ENCODE measurements at regions not wholly inside any gene's neighbourhood (a gene's known extent, or its start where the extent isn't known, plus 50 kb on each side); places are given as distances from the start of the nearest gene placed in this dataset.

GRCh38 chr11:28545536-28545935, 437.3 kb downstream of the METTL15 start:
- no peak for DNase-seq (ENCODE audit: low read depth)

DNA sequence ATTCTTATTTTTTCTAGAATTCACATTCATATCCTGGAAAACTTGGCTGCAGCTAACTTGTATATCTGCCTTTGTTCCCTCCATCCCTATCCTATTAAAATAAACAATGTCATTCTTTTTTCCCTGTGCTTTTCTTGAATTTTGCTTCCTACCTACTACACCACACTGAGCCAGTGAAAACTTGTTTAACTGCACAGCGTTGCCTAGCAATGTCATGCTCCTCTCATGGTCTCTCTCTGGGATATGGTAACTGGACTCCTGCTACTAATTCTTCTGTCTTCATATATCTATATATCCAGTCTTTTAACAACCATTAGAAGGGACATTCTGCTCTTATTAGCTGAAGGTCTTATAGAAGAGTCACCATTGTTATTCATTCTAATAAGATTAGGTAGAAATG, 434.4 kb downstream of the METTL15 start:
- no peak for DNase-seq (ENCODE audit: low read depth)

- no peak for DNase-seq (ENCODE audit: low read depth)
Measured at GRCh38 chr11:28539239-28540030, 431.2 kb downstream of the METTL15 start.

DNA sequence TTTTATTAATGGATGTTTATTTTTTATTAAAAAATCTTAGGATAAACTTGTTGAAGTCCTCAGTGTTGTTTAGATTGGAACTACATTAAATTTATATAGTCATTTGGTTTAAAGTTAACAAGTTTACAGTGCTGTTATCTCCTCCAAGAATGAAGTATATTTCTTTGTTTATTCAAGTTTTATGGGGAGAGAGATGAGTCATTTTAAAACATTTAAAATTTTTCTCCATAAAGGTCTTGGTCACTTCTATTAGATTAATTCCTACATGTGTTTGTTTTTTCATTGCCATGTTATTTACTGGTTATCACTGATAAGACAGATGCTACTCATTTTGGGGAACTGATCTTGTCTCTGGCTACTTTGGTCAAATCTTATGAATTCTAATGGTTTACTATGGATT, 429.6 kb downstream of the METTL15 start:
- DNase-seq (ENCODE audit: low read depth): no peak

DNA sequence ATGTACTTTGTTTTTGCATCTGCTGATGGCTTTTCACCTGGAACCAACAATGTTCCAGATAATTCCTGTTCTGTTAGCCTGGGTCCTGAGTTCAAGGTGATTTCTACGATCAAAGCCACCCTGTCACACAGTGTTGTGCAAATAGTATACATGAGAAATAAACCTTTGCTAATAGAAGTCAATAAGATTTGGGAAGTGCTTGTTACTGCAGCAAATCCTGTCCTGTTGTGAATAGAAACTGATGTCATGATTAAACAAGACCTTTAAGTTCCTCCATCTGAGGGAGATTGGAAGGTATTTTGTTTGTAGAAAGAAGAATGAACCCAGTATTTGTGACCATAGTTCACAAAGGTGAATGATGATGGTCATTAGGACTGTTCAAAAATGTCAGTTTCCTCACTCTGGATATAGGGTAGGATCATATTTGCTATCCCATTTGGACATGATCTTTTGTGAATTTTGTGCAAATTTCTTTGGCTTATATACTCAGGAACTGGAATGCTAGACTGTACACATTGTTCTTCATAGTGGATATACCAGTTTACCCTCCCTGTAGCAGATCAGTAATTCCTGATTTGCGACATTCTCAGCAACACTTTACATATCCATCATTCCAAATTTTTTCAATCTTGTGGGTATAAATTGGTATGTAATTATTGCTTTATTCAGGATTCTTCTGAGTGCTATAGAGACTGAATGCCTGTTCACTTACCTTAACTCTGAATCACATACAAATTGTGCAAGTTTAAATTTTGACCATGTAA, 428.5 kb downstream of the METTL15 start:
- no peak for DNase-seq (ENCODE audit: low read depth)

DNA sequence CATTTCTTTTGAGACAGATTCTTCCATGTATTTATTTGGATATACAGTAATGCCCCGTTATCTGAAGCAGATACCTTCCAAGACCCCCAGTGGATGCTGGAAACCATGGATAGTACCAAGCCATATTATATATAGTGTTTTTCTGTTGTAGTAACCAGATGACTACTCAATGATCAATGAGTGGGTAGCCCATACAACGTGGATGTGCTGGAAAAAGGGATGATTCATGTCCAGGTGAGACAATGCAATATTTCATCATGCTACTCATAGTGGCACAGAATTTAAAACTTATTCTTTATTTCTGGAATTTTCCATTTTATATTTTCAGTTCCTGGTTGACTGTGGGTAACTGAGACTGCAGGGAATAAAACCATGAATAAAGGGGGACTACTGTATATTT, 427.5 kb downstream of the METTL15 start:
- no peak for DNase-seq (ENCODE audit: low read depth)

DNA sequence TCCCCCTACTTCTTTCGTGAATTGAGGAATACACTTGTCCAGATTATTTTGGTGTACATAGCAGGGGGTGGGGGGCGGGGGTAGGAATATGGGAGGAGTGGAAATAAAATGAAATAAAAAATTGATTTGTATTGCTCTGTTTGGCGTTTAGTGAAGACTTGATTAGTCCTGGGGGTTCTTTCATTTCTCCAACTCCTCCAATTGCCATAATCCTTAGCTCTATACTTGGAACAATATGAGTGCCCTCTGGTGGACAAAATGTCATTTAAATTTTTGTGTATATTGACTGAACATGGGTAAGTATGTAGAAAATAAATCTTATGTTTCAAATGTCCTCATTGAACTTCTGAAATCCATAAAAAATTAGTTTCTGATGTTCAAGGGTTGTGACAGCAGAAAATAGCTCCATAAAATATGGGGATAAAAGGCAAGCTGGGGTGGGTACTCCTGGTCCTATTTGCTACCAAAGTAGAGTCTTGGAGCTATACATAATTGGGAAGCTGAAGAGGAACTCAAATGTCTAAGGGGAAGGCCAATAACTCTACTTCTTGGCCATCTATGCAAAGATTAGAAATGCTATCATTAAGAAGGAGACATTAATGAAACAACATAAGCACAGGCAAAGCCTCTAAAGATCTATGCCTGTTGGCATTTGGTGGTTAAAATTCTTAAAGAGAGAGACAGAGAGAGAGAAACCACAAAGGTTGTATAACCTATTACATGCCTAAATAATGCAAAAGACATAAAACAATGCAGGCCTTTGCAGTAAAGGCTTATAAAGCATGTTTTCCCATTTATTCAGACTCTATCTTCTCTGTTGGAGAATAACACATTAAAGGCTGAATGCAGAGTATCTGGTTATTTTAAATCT, 421.6 kb downstream of the METTL15 start:
- peak; percentile 85 for DNase-seq (ENCODE audit: low read depth)

- DNase-seq (ENCODE audit: low read depth): peak; percentile 88
Measured at GRCh38 chr11:28529046-28529445, 420.9 kb downstream of the METTL15 start.

DNA sequence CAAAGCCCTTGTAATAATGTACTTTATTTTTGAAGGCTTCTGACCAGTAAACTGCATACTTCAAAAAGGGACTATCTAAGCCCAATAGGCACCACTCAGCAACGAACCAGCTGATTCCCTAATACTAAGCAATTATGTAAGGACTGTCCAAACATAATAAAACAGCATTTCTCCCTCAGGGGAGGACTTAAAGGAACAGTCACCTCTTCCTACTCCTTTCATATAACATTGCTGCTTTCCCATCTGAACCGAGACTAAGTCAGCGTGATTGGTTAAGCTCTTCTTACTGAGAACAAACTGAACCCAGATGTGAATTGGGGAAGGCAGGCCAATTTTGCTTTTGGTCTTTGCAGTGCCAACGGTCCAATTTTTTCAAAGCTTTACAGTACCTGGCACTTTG, 420.0 kb downstream of the METTL15 start:
- DNase-seq (ENCODE audit: low read depth): no peak

GRCh38 chr11:28526406-28526751, 418.2 kb downstream of the METTL15 start:
- peak; percentile 28 for DNase-seq (ENCODE audit: low read depth)

GRCh38 chr11:28525636-28526405, 417.6 kb downstream of the METTL15 start:
- no peak for DNase-seq (ENCODE audit: low read depth)

GRCh38 chr11:28524098-28524497, 415.9 kb downstream of the METTL15 start:
- DNase-seq (ENCODE audit: low read depth): no peak

DNA sequence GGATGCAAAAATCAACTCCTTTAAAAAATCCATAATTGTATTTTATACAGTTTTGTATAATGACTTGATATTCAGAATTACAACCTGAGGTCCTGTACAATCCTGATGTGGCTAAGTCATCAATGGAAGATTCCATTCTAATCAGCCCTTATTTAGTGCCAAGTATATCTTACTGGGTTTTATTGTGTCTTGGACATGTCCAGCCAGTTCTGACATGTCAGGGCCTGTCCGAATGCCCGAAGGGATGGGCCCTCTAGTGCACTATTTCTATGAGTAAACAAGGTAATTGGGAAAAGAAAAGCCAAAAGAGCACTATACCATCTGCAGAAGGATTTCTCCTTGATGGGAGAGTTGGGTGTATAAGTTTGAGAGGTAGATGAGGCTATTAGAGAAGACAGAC, 412.9 kb downstream of the METTL15 start:
- peak; percentile 22 for DNase-seq (ENCODE audit: low read depth)

DNA sequence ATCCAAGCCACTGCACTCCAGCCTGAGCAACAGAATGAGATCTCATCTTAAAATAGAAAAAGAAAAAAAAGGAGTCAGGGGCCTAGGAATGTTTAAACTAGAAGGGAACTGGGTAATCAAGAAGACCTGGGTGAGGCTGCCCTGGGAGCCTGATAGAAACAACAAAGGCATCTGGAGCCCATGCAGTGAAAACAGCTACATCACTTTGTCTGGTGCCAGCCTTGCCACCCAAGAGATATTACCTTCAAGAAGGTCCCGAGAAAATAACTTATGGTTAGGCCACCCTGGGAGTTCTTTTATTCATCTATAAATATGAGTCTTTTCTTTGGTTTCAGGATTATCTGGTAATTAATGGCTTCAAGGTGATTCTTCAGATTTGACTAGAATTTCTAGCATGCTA, 412.1 kb downstream of the METTL15 start:
- no peak for DNase-seq (ENCODE audit: low read depth)

DNA sequence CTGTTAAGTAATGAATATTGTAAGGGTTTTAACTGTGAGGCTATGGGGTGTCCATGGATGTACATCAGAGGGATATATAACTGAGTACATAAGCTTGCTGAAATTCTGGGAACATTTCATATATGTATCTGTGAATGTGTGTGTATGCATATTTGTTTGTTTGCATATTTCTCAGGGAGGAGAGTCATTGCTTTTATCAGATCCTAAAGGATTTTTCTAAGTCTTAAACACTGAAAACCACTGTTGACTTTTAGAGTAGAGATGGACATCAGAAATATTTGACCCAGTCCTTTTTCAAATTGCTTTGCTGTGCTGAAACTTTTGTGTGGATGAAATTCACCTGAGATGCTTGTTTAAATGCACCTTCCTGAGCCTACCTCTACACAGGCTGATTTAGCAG, 410.6 kb downstream of the METTL15 start:
- no peak for DNase-seq (ENCODE audit: low read depth)

- DNase-seq (ENCODE audit: low read depth): peak; percentile 26
Measured at GRCh38 chr11:28517621-28518020, 409.4 kb downstream of the METTL15 start.

GRCh38 chr11:28514391-28514790, 406.2 kb downstream of the METTL15 start:
- DNase-seq (ENCODE audit: low read depth): no peak

- no peak for DNase-seq (ENCODE audit: low read depth)
Measured at GRCh38 chr11:28512143-28512756, 404.1 kb downstream of the METTL15 start.

DNA sequence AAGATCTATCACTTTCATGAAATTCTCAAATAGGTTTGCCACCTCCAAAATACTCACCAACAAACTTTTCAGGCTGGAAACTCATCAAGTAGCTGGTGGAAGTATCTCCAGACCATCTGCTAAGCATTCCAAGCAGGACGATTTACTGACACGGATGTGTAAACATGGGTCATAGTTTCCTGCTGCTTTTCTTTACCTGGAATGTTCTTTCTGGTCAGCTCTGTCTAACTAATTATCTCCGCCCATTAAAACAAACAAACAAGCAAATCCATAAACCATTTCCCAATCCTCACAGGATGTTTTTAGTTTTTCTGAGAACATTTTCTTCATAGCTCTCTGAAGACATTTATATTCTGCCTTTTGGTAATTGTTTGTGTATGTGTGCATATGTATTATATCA, 397.0 kb downstream of the METTL15 start:
- DNase-seq (ENCODE audit: low read depth): no peak

DNA sequence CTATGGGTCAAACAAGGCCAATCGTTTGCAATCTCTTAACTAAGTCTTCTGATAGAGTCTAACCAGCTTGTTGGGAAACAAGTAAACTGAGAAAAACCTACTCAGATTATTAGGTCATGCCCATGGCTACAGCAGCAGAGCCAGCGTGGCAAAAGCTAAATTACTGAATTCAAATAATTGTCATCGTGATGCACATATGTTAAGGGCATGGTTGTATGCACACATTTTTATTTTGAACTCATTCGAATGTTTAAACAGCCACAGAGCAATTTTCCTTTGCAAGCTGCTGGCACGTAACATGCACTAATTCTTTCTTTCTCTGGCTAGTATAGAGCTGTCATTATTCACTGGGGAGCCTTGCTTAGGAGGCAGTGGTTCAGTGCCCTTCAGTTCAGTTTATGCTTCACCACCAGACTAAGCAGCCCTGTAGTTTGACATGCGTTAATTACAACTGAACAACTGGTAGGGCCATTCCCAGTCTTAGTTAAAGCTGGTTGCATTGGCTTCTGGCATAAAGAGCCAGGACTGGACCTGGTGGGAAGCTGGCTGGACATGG, 396.4 kb downstream of the METTL15 start:
- peak; percentile 42 for DNase-seq (ENCODE audit: low read depth)
